GM19438 (cell line): ENCODE measurements at regions not wholly inside any gene's neighbourhood (a gene's known extent, or its start where the extent isn't known, plus 50 kb on each side); places are given as distances from the start of the nearest gene placed in this dataset.
"Not testable (repeated sequence)": the region's sequence is repeated elsewhere in the genome, so short reads cannot be mapped to it uniquely, and the experiment has no call there.

Source experiments
- ATAC-seq: cut with Tn5 transposase; IDR thresholded peaks from one replicate; pipeline ENCODE4 v1.9.1; 2021; ENCODE audit warnings: low read depth; ENCODE audit not compliant: unreplicated experiment

DNA sequence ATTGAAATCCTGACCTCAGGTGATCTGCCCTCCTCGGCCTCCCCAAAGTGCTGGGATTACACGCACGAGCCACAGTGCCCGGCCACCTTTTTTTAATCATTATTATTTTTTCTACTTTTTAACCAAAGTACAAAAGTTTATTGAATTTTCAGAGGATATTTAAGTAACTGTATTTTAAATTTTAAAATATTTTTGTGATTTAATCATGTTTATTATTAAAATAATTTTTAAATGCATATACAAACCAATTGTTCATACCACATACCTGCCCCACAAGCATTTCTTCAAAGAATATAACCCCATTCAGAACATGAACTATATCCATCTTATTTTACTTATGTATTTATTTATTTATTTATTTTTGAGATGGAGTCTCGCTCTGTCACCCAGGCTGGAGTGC lies 163.6 kb upstream of the MAP2 start:
- ATAC-seq = no peak

DNA sequence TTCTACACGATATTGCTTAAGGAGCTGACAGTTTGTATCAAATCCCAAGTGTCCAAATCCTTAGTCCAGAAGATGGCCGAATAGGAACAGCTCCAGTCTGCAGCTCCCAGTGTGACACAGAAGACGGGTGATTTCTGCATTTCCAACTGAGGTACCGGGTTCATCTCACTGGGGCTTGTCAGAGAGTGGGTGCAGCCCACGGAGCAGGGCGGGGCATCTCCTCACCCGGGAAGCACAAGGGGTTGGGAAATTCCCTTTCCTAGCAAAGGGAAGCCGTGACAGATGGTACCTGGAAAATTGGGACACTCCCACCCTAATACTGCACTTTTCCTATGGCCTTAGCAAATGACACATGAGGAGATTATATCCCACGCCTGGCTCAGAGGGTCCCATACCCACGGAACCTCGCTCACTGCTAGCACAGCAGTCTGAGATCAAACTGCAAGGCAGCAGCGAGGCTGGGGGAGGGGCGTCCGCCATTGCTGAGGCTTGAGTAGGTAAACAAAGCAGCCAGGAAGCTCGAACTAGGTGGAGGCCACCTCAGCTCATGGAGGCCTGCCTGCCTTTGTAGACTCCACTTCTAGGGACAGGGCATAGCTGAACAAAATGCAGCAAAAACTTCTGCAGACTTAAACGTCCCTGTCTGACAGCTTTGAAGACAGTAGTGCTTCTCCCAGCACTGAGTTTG lies 162.3 kb upstream of the MAP2 start:
- ATAC-seq = not testable (repeated sequence)

DNA sequence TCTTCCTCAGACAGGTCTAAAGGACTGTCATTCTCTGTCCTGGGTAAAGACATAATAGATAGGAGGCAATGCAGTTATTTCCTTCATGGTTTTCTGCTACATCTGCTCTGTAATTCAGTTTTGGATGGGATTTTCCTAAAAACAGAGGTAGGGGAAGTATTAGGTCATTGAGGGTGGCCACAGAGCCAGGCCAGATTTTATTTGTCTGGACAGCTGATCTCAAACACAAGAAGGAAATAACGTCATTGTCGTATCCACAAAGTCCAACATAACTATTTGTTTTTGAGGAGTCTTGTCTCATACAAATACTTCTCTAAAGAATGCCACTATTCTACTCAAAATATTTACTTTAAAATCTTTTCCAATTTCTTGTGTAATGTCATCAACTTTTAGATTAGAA lies 154.8 kb upstream of the MAP2 start:
- ATAC-seq = no peak

DNA sequence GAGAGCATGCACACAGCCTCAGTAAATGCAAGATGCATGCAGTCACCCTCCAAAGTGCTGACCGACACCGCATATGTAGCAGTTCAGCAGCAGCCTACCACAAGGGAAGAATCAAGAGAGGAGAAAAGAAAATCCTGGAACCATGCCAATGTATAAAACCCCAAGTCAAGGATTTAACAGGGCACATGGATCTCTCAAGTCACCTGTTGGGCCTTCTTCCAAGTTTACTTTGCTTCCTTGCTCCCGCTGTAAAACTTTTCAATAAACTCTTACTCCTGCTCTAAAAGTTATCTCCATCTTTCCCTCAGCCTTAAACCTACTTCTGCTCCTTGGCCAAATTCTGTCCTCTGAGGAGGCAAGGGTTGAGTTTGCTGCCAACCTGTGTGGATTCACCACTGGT lies 147.8 kb upstream of the MAP2 start:
- no peak for ATAC-seq

DNA sequence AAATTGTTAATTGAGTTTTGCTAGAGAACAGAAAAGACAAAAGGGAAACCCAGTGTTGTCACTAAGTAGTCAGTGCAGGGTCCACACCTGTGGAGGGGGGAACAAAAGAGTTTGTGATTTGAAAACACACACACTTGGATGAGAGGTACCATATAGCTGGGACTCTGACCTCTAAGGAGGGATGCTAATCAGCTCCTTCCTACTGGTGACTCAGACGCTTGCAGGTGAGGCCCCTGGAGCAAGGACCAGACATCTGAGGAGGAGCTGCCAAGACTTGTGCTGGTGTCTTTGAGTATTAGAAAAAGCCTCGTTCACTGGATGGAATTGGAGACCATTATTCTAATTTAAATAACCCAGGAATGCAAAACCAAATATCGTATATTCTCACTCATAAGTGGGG lies 146.4 kb upstream of the MAP2 start:
- ATAC-seq = no peak

DNA sequence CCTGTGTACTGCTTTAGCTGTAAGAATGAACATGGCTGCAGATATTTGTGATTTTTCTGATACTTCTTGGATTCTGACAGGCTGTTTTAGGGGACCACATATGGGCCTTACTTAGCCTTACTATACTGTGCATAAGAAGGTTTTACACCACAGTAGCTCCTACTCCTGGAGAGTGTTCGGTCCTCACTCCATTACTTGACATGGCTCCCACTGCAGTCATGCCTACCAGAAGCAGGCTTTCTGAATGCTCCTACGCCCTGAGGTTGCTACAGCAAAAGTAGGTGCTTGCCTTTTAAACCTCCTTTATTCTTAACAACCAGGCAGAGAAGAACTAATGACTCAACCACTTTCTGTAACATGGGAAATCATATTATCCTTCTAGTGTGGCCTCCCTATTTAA lies 125.2 kb upstream of the MAP2 start:
- ATAC-seq = no peak

DNA sequence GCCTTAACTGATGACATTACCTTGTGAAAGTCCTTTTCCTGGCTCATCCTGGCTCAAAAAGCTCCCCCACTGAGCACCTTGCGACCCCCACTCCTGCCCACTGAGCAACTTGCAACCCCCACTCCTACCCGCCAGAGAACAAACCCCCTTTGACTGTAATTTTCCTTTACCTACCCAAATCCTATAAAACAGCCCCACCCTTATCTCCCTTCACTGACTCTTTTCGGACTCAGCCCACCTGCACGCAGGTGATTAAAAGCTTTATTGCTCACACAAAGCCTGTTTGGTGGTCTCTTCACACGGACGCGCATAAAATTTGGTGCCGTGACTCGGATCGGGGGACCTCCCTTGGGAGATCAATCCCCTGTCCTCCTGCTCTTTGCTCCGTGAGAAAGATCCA lies 124.4 kb upstream of the MAP2 start:
- not testable (repeated sequence) for ATAC-seq

DNA sequence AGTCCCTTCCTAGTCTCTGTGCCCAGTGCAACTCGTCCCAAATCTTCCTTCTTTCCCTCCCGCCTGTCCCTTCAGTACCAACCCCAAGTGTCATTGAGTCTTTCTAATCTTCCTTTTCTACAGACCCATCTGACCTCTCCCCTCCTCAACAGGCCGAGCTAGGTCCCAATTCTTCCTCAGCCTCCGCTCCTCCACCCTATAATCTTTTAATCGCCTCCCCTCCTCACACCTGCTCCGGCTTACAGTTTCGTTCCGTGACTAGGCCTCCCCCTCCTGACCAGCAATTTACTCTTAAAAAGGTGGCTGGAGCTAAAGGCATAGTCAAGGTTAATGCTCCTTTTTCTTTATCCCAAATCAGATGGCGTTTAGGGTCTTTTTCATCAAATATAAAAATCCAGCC lies 123.1 kb upstream of the MAP2 start:
- ATAC-seq = not testable (repeated sequence)

DNA sequence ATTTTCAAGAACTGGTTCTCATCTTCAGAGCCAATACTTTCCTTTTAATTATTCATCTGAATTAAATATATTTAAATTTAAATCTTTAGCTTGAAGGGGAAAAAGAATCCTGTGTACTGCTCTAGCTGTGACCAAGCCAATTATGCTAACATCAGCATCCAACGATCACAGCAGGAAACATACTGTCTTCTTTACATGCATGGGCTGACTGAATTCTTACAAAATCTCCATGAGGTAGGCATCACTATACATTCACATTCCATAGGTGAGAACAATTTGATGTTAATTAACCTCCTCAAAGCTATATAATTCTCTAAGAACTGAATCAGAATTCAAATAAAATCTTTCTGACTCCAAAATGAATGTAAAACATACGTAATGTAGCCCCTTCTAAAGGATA lies 118.8 kb upstream of the MAP2 start:
- no peak for ATAC-seq

DNA sequence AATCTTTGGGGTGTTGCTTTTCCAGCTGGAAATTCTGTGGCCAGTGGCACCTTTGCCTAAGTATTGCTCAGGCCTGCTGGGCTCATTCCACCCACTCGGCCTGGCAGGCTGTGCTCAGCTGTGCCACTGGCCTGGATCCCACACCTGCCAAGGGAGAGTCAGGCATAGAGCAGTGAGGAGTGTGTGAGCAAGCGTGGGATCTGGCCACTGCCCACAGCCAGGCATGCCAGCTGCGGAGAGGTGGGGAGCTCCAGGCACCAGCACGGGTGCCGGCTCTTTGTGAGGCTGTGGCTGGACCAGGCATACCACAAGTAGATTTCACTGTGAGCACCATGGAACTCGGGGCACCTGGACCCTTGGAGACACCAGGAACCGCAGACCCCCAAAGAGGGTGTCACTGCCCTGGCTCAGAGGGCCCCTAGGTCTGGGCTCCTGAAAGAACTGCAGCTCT lies 118.1 kb upstream of the MAP2 start:
- ATAC-seq = no peak

DNA sequence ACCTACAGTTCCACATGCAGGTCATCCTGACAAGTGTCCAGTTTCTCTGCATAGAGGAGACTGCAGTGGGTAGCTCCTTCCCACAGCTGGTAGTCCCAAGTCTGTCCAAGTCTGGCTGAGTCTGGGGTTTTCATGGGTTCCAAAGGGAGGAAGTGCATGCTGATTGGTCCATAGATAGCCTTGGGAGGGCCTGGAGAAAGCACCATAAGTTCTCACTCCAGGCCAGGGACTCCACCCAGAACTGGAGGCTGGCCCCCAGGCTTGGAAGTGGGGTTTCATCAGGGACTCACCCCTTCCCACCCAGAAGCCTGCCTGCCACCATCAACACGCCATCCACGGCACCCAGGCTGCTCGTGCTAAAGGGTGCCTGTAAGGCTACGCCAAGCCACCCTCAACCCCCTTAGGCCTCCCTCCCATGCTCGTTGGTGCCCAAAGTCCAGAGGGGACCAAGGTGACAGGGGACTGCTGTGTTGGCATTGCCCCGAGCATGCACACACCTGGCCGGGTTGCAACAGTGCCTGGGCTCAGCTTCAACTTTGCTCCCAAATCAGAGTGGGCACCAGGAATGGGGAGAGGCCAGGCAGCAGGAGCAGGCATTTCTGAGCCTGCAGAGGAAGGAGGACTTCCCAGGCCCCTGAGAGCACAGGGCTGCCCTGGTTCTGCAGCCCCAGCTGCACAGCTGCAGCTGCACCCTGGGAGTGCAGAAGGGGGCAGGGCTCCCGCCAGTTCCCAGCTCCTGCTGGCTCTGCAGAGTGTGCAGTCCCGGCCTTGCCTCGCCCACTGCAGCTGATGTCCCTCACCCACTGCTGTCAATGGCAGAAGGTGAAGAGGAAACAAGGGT lies 116.5 kb upstream of the MAP2 start:
- ATAC-seq = no peak

DNA sequence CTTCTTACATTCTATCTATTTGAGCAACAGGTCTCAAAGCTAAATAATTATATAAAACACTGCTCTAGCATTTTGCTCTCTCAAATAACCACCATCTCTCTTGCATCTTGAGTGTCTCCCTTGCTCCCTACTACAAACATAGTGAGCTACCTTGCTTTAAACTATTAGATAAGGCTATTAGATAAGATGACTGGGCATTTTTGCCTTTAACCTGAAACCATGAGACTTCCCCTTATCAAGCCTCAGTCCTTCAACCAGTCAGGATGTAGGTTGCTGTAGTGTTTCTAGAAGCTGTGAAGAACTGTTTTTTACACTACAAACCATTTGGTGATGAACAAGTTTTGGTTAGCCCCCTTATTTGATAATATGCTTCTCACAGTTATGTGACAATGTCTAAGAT lies 115.4 kb upstream of the MAP2 start:
- ATAC-seq = no peak

DNA sequence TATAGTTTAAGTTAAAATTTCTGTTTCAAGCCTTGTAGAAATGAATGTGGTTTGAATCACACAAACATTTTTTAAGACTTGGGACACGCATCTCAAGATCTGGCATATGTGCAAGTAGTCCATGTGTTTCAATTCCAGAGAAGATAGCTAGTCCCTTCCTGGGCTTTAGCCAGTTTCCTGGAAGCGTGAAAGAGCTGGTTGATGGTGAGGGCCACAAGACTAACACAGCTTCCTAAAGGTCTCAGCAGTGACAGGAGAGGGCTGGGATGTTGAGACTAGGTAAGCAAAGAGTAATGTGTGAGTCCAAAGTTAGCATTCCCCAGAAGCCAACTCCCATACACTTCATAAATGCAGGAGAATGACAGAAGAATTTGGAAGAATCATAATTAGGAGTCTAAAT lies 111.9 kb upstream of the MAP2 start:
- no peak for ATAC-seq

DNA sequence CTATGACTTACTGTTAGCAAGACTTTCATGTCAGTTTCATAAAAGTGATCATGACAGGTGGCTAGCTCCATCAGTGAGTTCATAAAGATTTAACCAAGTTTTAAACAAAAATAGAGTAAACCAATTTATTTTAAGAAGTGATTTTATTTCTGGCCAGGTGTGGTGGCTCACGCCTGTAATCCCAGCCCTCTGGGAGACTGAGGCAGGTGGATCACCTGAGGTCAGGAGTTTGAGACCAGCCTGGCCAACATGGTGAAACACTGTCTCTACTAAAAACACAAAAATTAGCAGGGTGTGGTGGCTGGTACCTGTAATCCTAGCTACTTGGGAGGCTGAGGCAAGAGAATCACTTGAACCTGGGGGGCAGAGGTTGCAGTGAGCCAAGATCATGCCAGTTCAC lies 111.4 kb upstream of the MAP2 start:
- ATAC-seq = not testable (repeated sequence)

DNA sequence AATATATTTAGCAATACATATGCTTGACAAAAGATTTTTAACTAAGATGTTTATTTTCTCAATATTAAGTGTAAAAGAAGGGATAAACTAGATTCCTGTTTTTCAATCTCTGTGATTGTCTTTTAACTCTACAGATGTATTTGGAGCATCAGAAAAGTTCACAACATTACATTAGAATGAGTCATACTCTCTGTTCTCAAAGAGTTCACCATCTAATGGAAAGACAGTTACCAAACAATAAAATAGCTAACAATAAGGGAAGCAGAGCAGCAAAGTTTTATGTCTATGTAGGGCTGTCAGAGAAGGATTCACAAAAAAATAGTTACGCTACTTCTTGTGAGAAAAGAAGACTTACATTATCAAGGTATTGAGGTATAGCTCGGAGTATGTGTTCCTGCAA lies 109.2 kb upstream of the MAP2 start:
- ATAC-seq = no peak

DNA sequence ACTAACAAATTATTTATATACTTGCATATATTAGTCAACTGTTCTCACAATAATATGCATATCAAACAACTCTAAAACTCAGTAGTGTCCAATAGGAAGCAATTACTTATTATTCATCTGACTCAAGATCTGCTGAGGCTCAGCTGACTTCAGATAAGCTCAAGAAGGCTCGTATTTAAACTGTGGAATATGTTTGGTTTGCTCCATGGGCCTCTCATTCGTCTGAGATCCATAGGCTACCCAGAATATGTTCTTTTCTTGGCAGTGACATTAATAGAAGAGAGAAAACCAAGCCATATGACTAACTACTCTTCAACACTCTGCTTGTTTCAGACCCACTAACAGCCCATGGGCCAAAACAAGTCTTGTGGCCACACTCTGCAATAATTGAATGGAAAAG lies 107.7 kb upstream of the MAP2 start:
- ATAC-seq = no peak

DNA sequence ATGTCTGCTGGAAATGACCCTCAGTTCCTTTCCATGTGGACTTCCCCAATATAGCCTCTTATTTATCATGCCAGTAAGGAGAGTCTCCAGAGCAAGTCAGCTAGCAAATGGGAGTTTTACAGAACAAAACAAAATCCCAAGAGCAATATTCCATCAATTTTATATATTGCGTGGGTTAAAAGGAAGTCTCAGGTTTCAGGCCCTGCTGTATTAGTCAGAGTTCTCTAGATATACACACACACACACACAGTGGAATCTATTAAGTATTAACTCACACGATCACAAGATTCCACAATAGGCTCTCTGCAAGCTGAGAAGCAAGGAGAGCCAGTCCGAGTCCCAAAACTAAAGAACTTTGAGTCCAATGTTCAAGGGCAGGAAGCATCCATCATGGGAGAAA lies 102.8 kb upstream of the MAP2 start:
- ATAC-seq = no peak

DNA sequence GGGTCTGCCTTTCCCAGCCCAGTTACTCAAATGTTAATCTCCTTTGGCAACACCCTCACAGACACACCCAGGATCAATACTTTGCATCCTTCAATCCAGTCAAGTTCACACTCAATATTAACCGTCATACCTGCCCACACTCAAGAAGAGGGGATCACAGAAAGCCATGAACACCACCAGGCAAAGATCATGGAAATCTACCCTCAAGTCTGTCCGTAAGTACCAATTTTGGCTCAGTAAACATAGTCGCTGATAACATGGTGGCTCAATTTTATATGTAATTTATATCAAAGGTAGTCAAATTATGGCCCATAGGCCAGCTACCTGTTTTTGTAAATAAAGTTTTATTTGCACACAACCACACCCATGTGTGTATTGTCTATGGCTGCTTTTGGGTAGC lies 102.3 kb upstream of the MAP2 start:
- no peak for ATAC-seq

DNA sequence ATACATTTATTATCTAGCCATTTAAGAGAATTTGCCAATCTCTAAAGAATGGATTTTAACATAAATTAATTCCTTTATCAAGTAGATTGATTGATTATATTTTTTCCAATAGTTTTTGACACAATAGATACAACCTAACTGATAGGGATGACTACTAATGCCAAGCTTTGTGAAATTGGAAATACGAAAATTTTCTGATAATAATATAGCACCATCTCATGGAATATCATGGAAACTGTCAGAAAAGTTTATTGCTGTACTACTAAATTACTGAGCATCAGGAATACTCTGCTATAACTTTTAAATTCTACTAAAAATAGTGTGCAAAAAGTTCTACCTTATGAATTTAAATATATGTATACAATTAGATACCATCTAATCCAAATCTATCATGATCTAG lies 101.8 kb upstream of the MAP2 start:
- no peak for ATAC-seq

DNA sequence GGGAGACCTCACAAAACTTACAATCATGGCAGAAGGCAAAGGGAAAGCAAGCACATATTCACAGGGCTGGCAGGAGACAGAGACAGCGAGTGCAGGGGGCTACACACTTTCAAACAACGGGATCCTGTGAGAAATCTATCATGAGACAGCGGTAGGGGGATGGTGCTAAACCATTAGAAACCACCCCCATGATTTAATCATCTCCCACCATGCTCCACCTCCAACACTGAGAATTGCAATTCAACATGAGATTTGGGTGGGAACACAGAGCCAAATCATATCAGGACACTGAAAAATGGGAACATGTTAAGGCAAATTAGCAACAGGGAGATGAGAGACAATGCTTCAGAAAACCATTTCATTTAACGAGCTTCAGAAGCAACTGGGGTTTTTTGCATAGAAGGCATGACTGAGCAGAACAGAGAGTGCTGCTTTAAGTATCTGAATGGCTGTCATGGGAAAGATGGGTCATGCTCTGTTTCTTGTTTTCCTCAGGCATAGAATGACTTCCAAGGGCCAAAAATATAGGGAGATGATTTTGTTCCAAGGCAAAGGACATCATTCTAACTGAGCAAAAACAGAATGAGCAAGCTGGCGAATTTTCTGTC lies 100.8 kb upstream of the MAP2 start:
- ATAC-seq = no peak

DNA sequence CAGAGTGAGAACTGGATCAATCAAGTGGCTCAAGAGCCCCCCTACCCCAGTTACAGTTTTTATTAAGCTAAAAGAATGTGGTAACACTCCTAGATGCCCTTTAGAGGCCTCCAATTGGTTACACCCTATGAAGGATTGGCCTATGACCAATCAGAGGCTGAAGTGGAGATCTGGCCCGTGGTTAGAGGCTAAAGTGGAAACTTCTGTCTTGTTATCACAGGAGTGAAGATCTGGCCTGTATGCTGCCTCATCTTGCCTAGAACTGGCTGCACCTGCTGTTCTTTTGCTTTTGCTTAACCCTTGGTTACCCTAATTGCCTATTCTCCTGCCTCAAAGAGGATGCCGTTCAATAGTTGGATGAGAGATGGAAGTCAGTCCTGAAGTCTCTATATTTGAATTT lies 100.1 kb upstream of the MAP2 start:
- no peak for ATAC-seq

DNA sequence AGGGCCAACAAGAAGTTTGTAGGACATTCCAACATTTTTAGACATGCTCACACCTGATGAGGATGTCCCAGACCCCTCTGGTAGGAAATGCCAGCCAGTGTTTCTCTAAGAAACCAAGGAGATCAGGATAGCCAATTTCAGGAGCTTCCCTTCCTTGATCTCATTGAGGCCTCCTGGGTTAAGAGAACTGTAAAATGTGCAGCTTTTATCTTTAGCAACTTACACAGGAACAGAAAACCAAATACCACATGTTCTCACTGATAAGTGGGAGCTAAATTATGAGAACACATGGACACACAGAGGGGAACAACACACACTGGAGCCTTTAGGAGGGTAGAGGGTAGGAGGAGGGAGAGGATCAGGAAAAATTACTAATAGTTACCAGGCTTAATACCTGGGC lies 99.6 kb upstream of the MAP2 start:
- no peak for ATAC-seq
